ENCODE measurements at regions not wholly inside any gene's neighbourhood (a gene's known extent, or its start where the extent isn't known, plus 50 kb on each side); places are given as distances from the start of the nearest gene placed in this dataset.

DNA sequence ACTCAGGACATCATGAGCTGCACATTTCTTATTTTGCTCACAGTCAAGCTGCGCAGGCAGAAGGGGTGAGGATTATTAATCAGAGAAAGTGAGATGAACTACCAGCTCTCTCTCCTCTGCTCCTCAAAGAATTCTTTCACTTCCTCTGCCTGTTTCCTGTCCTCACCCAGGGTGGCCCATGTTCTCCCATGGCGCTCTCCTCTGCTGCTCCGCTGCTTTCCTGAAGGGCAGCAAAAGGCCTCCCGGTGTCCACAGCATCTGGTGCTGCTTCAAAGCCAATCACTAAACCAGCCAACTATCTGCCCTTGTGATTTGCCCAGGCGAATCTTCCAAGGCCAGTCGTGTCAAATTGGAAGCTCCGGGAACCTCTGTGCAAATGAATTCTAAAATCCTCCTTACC lies 324.2 kb downstream of the TPBG start:
- ChIA-PET SMC1A (ENCODE audit: uncharacterized antibody, unreplicated experiment) (no interaction called here), RAD21 (ENCODE audit: unreplicated experiment) (no interaction called here), CTCF (no interaction called here), POLR2A (no interaction called here)
- no peak overlapping the region for H3K27ac ChIP-seq (ENCODE audit: control insufficient read depth, insufficient read depth)
- no peak overlapping the region for H3K4me3 ChIP-seq
- ATAC-seq = no peak
- no peaks in the 10 kb centered on the region for H3K27me3 ChIP-seq (replicated peaks in 1 of 2; ENCODE audit: control insufficient read depth in 2 of 2, insufficient read depth in 2 of 2, low read length in 1 of 2)
- TF ChIP-seq NR2C2 (IDR thresholded peaks at IDR 0.05; ENCODE audit: borderline replicate concordance, control insufficient read depth, insufficient read length, low read depth) = no peak
- no peak; the same call in 1 of the 2 replicates for TF ChIP-seq SPI1 (IDR thresholded peaks at IDR 0.05; ENCODE audit: borderline replicate concordance, insufficient read depth, low read depth, low read length)
- TF ChIP-seq, protein P1, sequence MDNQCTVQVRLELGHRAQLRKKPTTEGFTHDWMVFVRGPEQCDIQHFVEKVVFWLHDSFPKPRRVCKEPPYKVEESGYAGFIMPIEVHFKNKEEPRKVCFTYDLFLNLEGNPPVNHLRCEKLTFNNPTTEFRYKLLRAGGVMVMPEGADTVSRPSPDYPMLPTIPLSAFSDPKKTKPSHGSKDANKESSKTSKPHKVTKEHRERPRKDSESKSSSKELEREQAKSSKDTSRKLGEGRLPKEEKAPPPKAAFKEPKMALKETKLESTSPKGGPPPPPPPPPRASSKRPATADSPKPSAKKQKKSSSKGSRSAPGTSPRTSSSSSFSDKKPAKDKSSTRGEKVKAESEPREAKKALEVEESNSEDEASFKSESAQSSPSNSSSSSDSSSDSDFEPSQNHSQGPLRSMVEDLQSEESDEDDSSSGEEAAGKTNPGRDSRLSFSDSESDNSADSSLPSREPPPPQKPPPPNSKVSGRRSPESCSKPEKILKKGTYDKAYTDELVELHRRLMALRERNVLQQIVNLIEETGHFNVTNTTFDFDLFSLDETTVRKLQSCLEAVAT (IDR thresholded peaks at IDR 0.05) = no peak
- no peak for TF ChIP-seq CREB1 (IDR thresholded peaks at IDR 0.05; ENCODE audit: low read depth)
- no peak for TF ChIP-seq STAT3 (IDR thresholded peaks at IDR 0.05; ENCODE audit: low read depth, low read length)
- TF ChIP-seq IKZF1 (conservative IDR thresholded peaks at IDR 0.05) = no peak
- no peak for TF ChIP-seq NFYA (IDR thresholded peaks at IDR 0.05; ENCODE audit: borderline replicate concordance, low read depth, low read length)
- no peak for TF ChIP-seq TCF3 (IDR thresholded peaks at IDR 0.05; ENCODE audit: borderline replicate concordance, insufficient read depth, low read depth, low read length)
- TF ChIP-seq, protein P2, sequence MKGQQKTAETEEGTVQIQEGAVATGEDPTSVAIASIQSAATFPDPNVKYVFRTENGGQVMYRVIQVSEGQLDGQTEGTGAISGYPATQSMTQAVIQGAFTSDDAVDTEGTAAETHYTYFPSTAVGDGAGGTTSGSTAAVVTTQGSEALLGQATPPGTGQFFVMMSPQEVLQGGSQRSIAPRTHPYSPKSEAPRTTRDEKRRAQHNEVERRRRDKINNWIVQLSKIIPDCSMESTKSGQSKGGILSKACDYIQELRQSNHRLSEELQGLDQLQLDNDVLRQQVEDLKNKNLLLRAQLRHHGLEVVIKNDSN (IDR thresholded peaks at IDR 0.05; ENCODE audit: borderline replicate concordance, extremely low read length, insufficient read depth, low read depth, low read length) = no peak
- TF ChIP-seq TARDBP (IDR thresholded peaks at IDR 0.05; ENCODE audit: borderline replicate concordance) = no peak
- no peak for TF ChIP-seq EZH2 (IDR thresholded peaks at IDR 0.05; ENCODE audit: borderline replicate concordance, control insufficient read depth, low read depth, low read length)
- no peak for TF ChIP-seq MTA3 (IDR thresholded peaks at IDR 0.05; ENCODE audit: borderline replicate concordance, low read length)
- TF ChIP-seq BRCA1 (IDR thresholded peaks at IDR 0.05; ENCODE audit: low read depth, low read length) = no peak
- TF ChIP-seq ZZZ3 (IDR thresholded peaks at IDR 0.05; ENCODE audit: control insufficient read depth, insufficient read length, low read depth) = no peak
- TF ChIP-seq SMARCA5 (IDR thresholded peaks at IDR 0.05) = no peak
- no peak for TF ChIP-seq RCOR1 (conservative IDR thresholded peaks at IDR 0.05; ENCODE audit: low read depth, low read length)
- no peak for TF ChIP-seq ZNF622 (IDR thresholded peaks at IDR 0.05)
- no peak for TF ChIP-seq KAT2A (conservative IDR thresholded peaks at IDR 0.05; ENCODE audit: control insufficient read depth, low read depth, low read length)
- H3K79me2 ChIP-seq (ENCODE audit: control insufficient read depth, insufficient read depth, low read length) = no peaks in the 10 kb centered on the region
- DNase-seq (ENCODE audit: low read depth, low spot score) = no peak
- no peak overlapping the region for H3K4me2 ChIP-seq (ENCODE audit: control insufficient read depth, insufficient read depth)
- H3K4me1 ChIP-seq (ENCODE audit: control insufficient read depth, insufficient read depth, low read length) = no peaks in the 10 kb centered on the region
- no peak overlapping the region for H3K9ac ChIP-seq (ENCODE audit: control insufficient read depth, insufficient read depth, low read length)
- FAIRE-seq = no peak
- no peaks in the 10 kb centered on the region for H3K36me3 ChIP-seq (ENCODE audit: control insufficient read depth in 2 of 2, insufficient read depth in 2 of 2, low read length in 1 of 2)
- intact Hi-C loops (cut with micrococcal nuclease; ENCODE audit: unreplicated experiment) = no loop called here
- BruUV-seq (replicated peaks) = no TSS peak
- H2AFZ ChIP-seq (ENCODE audit: control insufficient read depth, low read depth, low read length) = no peak overlapping the region
- no peaks in the 10 kb centered on the region for H4K20me1 ChIP-seq (ENCODE audit: control insufficient read depth, insufficient read depth)
- H3K9me3 ChIP-seq (replicated peaks; ENCODE audit: control insufficient read depth, insufficient read depth, low read length) = no peaks in the 10 kb centered on the region
- in situ Hi-C loops (cut with MboI) = no loop called here
- 50% methylated on average over 7 of the region's 7 CpGs for WGBS (ENCODE audit: insufficient coverage, insufficient replicate concordance, low lambda C conversion rate, missing lambda C conversion rate)
